Stimulated activated CD8-positive, alpha-beta memory T cell treated with anti-CD3 and anti-CD28 coated beads, Interleukin-15, amount 100 ng/mL, for 1 hour (primary cell): ENCODE measurements at regions not wholly inside any gene's neighbourhood (a gene's known extent, or its start where the extent isn't known, plus 50 kb on each side); places are given as distances from the start of the nearest gene placed in this dataset.

ENCODE experiments used
- DNase-seq: peaks from one replicate; pipeline ENCODE4 v3.0.0-alpha.2; 2020; ENCODE audit warnings: low read depth

GRCh38 chr21:40990366-40990765, 143.4 kb upstream of the DSCAM start:
- DNase-seq: no peak

GRCh38 chr21:40997831-40998230, 150.9 kb upstream of the DSCAM start:
- no peak for DNase-seq

- no peak for DNase-seq
These were observed 153.9 kb upstream of the DSCAM start for GRCh38 chr21:41000838-41001237.

- no peak for DNase-seq
These were observed 159.7 kb upstream of the DSCAM start for GRCh38 chr21:41006636-41007035.

- no peak for DNase-seq
These were observed 159.6 kb upstream of the BACE2 start for GRCh38 chr21:41008351-41008750.

GRCh38 chr21:41008974-41009373, 159.0 kb upstream of the BACE2 start:
- no peak for DNase-seq

- no peak for DNase-seq
These were observed 158.4 kb upstream of the BACE2 start for GRCh38 chr21:41009398-41010100.

GRCh38 chr21:41010101-41010435, 157.9 kb upstream of the BACE2 start:
- DNase-seq: no peak

GRCh38 chr21:41011098-41011731, 156.7 kb upstream of the BACE2 start:
- DNase-seq: no peak

- DNase-seq: no peak
These were observed 156.0 kb upstream of the BACE2 start for GRCh38 chr21:41011951-41012366.

GRCh38 chr21:41012425-41012824, 155.5 kb upstream of the BACE2 start:
- DNase-seq: no peak

- no peak for DNase-seq
These were observed 151.5 kb upstream of the BACE2 start for GRCh38 chr21:41016472-41016871.

- no peak for DNase-seq
These were observed 149.5 kb upstream of the BACE2 start for GRCh38 chr21:41018431-41018830.

- DNase-seq: no peak
These were observed 144.0 kb upstream of the BACE2 start for GRCh38 chr21:41023936-41024335.

- DNase-seq: no peak
These were observed 143.6 kb upstream of the BACE2 start for GRCh38 chr21:41024341-41024740.

- no peak for DNase-seq
These were observed 143.2 kb upstream of the BACE2 start for GRCh38 chr21:41024746-41025254.

- no peak for DNase-seq
These were observed 138.4 kb upstream of the BACE2 start for GRCh38 chr21:41029571-41029970.

GRCh38 chr21:41031701-41032220, 136.2 kb upstream of the BACE2 start:
- no peak for DNase-seq

GRCh38 chr21:41032541-41032940, 135.4 kb upstream of the BACE2 start:
- no peak for DNase-seq

- no peak for DNase-seq
These were observed 130.7 kb upstream of the BACE2 start for GRCh38 chr21:41037212-41037611.

GRCh38 chr21:41037936-41038335, 130.0 kb upstream of the BACE2 start:
- DNase-seq: no peak

GRCh38 chr21:41043014-41043413, 124.9 kb upstream of the BACE2 start:
- no peak for DNase-seq

GRCh38 chr21:41045534-41046268, 122.3 kb upstream of the BACE2 start:
- no peak for DNase-seq
